ENCODE measurements at regions not wholly inside any gene's neighbourhood (a gene's known extent, or its start where the extent isn't known, plus 50 kb on each side); places are given as distances from the start of the nearest gene placed in this dataset.

DNA sequence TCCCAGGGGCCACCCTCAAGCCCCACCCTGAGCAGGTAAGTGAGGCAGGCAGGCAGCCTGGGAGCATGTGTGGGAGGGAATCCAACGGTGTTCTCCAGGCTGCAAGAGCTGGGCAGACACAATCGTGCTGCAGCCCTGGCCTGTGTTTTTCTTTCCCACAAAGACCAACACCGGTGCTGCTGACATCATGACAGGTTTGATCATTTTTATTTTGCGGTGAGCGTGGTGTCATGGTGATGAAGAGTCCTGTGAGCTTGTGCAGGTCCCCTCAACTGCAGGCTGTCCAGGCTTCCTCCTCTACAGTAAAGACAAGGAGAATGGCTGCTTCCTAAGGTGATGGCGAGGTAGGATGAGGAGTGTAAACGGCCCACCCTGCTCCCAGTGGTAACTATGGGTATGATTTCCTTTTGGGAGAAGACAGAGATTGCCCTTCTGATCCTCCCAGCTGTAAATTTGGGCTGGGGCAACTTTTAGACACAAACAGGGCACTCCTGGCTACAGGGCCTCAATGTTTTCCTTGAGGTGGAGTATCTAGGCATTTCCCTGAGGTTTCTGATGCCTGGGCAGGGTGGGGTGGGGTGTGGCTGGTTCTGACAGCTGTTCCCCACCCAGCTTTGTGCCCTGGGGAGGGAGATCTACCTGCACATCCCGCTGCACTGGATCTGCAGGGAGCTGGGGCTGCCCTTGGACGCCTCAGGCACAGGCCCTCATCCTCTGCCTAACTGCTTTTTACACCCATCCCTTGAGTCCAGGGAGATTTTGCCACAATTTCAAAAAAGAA is 109.1 kb downstream of the VCPKMT start:
- Histone ChIP-seq H3K27me3 (ENCODE audit: control insufficient read depth in 4 of 4, insufficient read depth in 4 of 4, low read length in 3 of 4) (no peaks in the 10 kb centered on the region), H3K27ac (ENCODE audit: low read depth in 1 of 2, low read length in 2 of 2) (no peak overlapping the region)
- WGBS: 87% methylated on average over 9 of the region's 9 CpGs

DNA sequence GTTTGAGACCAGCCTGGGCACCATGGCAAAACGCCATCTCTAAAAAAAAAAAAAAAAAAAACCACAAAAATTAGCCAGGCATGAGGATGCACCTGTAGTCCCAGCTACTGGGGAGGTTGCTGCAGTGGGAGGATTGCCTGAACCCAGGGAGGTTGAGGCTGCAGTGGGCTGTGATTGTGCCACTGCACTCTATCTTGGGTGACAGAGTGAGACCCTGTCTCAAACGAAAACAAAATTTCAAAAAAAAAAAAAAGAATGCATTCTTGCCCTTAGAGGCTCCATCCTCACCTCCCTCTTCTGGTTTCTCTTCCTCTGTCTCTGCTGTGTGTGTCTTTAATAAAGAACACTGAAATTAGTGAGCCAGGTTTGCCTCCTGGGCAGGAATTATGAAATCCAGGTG is 107.8 kb downstream of the VCPKMT start:
- H3K27me3 ChIP-seq (ENCODE audit: control insufficient read depth in 4 of 4, insufficient read depth in 4 of 4, low read length in 3 of 4): no peaks in the 10 kb centered on the region
- H3K4me3 ChIP-seq (ENCODE audit: low read depth in 1 of 3, low read length in 3 of 3): no peak overlapping the region
- H3K27ac ChIP-seq (ENCODE audit: low read depth in 1 of 2, low read length in 2 of 2): no peak overlapping the region
- peaks cover 0 to 6% (median 1%) of the 10 kb centered on the region in 4 donors for H3K4me1 ChIP-seq (ENCODE audit: control insufficient read depth in 4 of 4, insufficient read depth in 4 of 4, low read length in 3 of 4)
- no peaks in the 10 kb centered on the region for H3K36me3 ChIP-seq (ENCODE audit: control insufficient read depth in 4 of 4, insufficient read depth in 3 of 4, low read depth in 1 of 4, low read length in 3 of 4)
- WGBS: 74% methylated on average over 2 of the region's 2 CpGs
- no peaks in the 10 kb centered on the region for H3K9me3 ChIP-seq (ENCODE audit: control insufficient read depth in 4 of 4, low read length in 3 of 4)
- DNase-seq (ENCODE audit: low spot score): no peak
- H3K9ac ChIP-seq (ENCODE audit: low read depth in 1 of 2, low read length in 2 of 2): no peak overlapping the region
- TF ChIP-seq RXRA (IDR thresholded peaks at IDR 0.05) (no peak), TAF1 (conservative IDR thresholded peaks at IDR 0.05) (no peak), RAD21 (IDR thresholded peaks at IDR 0.05) (no peak), FOXA2 (IDR thresholded peaks at IDR 0.05) (no peak), NR2F2 (IDR thresholded peaks at IDR 0.05) (no peak), JUND (IDR thresholded peaks at IDR 0.05) (no peak), GABPA (IDR thresholded peaks at IDR 0.05 in 1 of 2, conservative IDR thresholded peaks at IDR 0.05 in 1 of 2) (no peak), FOXA1 (IDR thresholded peaks at IDR 0.05) (no peak)
- TF ChIP-seq, protein P1, sequence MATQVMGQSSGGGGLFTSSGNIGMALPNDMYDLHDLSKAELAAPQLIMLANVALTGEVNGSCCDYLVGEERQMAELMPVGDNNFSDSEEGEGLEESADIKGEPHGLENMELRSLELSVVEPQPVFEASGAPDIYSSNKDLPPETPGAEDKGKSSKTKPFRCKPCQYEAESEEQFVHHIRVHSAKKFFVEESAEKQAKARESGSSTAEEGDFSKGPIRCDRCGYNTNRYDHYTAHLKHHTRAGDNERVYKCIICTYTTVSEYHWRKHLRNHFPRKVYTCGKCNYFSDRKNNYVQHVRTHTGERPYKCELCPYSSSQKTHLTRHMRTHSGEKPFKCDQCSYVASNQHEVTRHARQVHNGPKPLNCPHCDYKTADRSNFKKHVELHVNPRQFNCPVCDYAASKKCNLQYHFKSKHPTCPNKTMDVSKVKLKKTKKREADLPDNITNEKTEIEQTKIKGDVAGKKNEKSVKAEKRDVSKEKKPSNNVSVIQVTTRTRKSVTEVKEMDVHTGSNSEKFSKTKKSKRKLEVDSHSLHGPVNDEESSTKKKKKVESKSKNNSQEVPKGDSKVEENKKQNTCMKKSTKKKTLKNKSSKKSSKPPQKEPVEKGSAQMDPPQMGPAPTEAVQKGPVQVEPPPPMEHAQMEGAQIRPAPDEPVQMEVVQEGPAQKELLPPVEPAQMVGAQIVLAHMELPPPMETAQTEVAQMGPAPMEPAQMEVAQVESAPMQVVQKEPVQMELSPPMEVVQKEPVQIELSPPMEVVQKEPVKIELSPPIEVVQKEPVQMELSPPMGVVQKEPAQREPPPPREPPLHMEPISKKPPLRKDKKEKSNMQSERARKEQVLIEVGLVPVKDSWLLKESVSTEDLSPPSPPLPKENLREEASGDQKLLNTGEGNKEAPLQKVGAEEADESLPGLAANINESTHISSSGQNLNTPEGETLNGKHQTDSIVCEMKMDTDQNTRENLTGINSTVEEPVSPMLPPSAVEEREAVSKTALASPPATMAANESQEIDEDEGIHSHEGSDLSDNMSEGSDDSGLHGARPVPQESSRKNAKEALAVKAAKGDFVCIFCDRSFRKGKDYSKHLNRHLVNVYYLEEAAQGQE (IDR thresholded peaks at IDR 0.05): no peak
- TF ChIP-seq, protein P2, sequence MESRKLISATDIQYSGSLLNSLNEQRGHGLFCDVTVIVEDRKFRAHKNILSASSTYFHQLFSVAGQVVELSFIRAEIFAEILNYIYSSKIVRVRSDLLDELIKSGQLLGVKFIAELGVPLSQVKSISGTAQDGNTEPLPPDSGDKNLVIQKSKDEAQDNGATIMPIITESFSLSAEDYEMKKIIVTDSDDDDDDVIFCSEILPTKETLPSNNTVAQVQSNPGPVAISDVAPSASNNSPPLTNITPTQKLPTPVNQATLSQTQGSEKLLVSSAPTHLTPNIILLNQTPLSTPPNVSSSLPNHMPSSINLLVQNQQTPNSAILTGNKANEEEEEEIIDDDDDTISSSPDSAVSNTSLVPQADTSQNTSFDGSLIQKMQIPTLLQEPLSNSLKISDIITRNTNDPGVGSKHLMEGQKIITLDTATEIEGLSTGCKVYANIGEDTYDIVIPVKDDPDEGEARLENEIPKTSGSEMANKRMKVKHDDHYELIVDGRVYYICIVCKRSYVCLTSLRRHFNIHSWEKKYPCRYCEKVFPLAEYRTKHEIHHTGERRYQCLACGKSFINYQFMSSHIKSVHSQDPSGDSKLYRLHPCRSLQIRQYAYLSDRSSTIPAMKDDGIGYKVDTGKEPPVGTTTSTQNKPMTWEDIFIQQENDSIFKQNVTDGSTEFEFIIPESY (IDR thresholded peaks at IDR 0.05): no peak

More for the DNA sequence above, 109.1 kb downstream of the VCPKMT start:
- DNase-seq (ENCODE audit: low spot score): no peak
- H3K9ac ChIP-seq (ENCODE audit: low read depth in 1 of 2, low read length in 2 of 2): no peak overlapping the region
- H3K36me3 ChIP-seq (ENCODE audit: control insufficient read depth in 4 of 4, insufficient read depth in 3 of 4, low read depth in 1 of 4, low read length in 3 of 4): no peaks in the 10 kb centered on the region
- no peaks in the 10 kb centered on the region for H3K9me3 ChIP-seq (ENCODE audit: control insufficient read depth in 4 of 4, low read length in 3 of 4)
- TF ChIP-seq HNF4G (IDR thresholded peaks at IDR 0.05): no peak
- TF ChIP-seq GABPA (IDR thresholded peaks at IDR 0.05 in 1 of 2, conservative IDR thresholded peaks at IDR 0.05 in 1 of 2): no peak
- no peak for TF ChIP-seq HNF4A (conservative IDR thresholded peaks at IDR 0.05)
- TF ChIP-seq, protein P2 (IDR thresholded peaks at IDR 0.05): no peak
- no peak for TF ChIP-seq FOXA2 (IDR thresholded peaks at IDR 0.05)
- TF ChIP-seq RXRA (IDR thresholded peaks at IDR 0.05): no peak
- TF ChIP-seq, protein P3, sequence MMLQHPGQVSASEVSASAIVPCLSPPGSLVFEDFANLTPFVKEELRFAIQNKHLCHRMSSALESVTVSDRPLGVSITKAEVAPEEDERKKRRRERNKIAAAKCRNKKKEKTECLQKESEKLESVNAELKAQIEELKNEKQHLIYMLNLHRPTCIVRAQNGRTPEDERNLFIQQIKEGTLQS (IDR thresholded peaks at IDR 0.05): no peak
- TF ChIP-seq, protein P4, sequence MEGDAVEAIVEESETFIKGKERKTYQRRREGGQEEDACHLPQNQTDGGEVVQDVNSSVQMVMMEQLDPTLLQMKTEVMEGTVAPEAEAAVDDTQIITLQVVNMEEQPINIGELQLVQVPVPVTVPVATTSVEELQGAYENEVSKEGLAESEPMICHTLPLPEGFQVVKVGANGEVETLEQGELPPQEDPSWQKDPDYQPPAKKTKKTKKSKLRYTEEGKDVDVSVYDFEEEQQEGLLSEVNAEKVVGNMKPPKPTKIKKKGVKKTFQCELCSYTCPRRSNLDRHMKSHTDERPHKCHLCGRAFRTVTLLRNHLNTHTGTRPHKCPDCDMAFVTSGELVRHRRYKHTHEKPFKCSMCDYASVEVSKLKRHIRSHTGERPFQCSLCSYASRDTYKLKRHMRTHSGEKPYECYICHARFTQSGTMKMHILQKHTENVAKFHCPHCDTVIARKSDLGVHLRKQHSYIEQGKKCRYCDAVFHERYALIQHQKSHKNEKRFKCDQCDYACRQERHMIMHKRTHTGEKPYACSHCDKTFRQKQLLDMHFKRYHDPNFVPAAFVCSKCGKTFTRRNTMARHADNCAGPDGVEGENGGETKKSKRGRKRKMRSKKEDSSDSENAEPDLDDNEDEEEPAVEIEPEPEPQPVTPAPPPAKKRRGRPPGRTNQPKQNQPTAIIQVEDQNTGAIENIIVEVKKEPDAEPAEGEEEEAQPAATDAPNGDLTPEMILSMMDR (IDR thresholded peaks at IDR 0.05; ENCODE audit: low read depth, low read length, missing input control): no peak
- TF ChIP-seq, protein P5, sequence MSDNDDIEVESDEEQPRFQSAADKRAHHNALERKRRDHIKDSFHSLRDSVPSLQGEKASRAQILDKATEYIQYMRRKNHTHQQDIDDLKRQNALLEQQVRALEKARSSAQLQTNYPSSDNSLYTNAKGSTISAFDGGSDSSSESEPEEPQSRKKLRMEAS (IDR thresholded peaks at IDR 0.05): no peak
- H3K4me1 ChIP-seq (ENCODE audit: control insufficient read depth in 4 of 4, insufficient read depth in 4 of 4, low read length in 3 of 4): peaks cover 1 to 14% (median 10%) of the 10 kb centered on the region in 4 donors
- no peak overlapping the region for H3K4me3 ChIP-seq (ENCODE audit: low read depth in 1 of 3, low read length in 3 of 3)
